ENCODE measurements at regions not wholly inside any gene's neighbourhood (a gene's known extent, or its start where the extent isn't known, plus 50 kb on each side); places are given as distances from the start of the nearest gene placed in this dataset.

- FAIRE-seq (no peak), ATAC-seq (no peak), DNase-seq (ENCODE audit: extremely low read depth in 1 of 4, low spot score in 3 of 4) (no peak)
- Histone ChIP-seq H3K9me3 (replicated peaks; ENCODE audit: control insufficient read depth, insufficient read depth, low read depth, low read length) (no peaks in the 10 kb centered on the region), H2AFZ (ENCODE audit: low read depth, low read length) (no peak overlapping the region), H3K27me3 (ENCODE audit: control insufficient read depth in 2 of 2, insufficient read depth in 2 of 2, low read length in 2 of 2) (0 out of 5 replicates have a peak, but pooled peaks cover 0 to 6% of the 10 kb centered on the region in 2 experiments), H3K9me1 (ENCODE audit: control insufficient read depth, insufficient read depth, low read length) (no peaks in the 10 kb centered on the region), H3K36me3 (ENCODE audit: control insufficient read depth, insufficient read depth, low read length) (no peaks in the 10 kb centered on the region), H3K9ac (ENCODE audit: insufficient read depth in 1 of 2, low read depth in 2 of 2, low read length in 2 of 2) (no peak overlapping the region), H3K27ac (ENCODE audit: extremely low read depth, low read depth, low read length) (no peak overlapping the region), H4K20me1 (replicated peaks; ENCODE audit: control insufficient read depth, insufficient read depth, low read length) (no peaks in the 10 kb centered on the region), H3K4me2 (ENCODE audit: insufficient read depth, low read length) (no peak overlapping the region), H3K4me1 (replicated peaks in 1 of 2; ENCODE audit: control insufficient read depth in 2 of 2, insufficient read depth in 2 of 2, low read length in 2 of 2) (no peaks in the 10 kb centered on the region), H3K79me2 (ENCODE audit: control insufficient read depth, insufficient read depth, low read length) (no peaks in the 10 kb centered on the region), H3K4me3 (no peak overlapping the region)
- ChIA-PET POLR2A (no interaction called here), CTCF (ENCODE audit: low intra/inter-chr PET ratio) (no interaction called here)
- WGBS (ENCODE audit: insufficient coverage, low coverage, missing lambda C conversion rate): 4% methylated on average over 1 of the region's 1 CpG
- in situ Hi-C loops (cut with MboI): no loop called here
- no TSS peak for BruUV-seq (replicated peaks)
- intact Hi-C loops (cut with micrococcal nuclease): no loop called here
- TF ChIP-seq JUND (IDR thresholded peaks at IDR 0.05; ENCODE audit: borderline replicate concordance, low read depth, low read length) (no peak), JUND (tag; IDR thresholded peaks at IDR 0.05; ENCODE audit: borderline replicate concordance, low read depth, low read length) (no peak), NR2C1 (IDR thresholded peaks at IDR 0.05) (no peak), NR2C1 (tag; IDR thresholded peaks at IDR 0.05) (no peak), UBTF (IDR thresholded peaks at IDR 0.05; ENCODE audit: borderline replicate concordance in 1 of 2, low read depth in 2 of 2, low read length in 2 of 2) (no peak), ZC3H8 (IDR thresholded peaks at IDR 0.05) (no peak)
Measured at GRCh38 chr6:5878792-5879191, 127.9 kb downstream of the NRN1 start.

All from K562 (cell line).